NCI-H146 (cell line): ENCODE measurements at regions not wholly inside any gene's neighbourhood (a gene's known extent, or its start where the extent isn't known, plus 50 kb on each side); places are given as distances from the start of the nearest gene placed in this dataset.
"Not testable (repeated sequence)": the region's sequence is repeated elsewhere in the genome, so short reads cannot be mapped to it uniquely, and the experiment has no call there.

ENCODE experiments used
- DNase-seq: peaks from one replicate; lab custom pipeline; 2025; lab: John Stamatoyannopoulos, UW

- no peak for DNase-seq
Observed at GRCh38 chr5:1748271-1748670, 51.4 kb downstream of the MRPL36 start.

GRCh38 chr5:1747803-1748085, 51.9 kb downstream of the MRPL36 start:
- DNase-seq = no peak

DNA sequence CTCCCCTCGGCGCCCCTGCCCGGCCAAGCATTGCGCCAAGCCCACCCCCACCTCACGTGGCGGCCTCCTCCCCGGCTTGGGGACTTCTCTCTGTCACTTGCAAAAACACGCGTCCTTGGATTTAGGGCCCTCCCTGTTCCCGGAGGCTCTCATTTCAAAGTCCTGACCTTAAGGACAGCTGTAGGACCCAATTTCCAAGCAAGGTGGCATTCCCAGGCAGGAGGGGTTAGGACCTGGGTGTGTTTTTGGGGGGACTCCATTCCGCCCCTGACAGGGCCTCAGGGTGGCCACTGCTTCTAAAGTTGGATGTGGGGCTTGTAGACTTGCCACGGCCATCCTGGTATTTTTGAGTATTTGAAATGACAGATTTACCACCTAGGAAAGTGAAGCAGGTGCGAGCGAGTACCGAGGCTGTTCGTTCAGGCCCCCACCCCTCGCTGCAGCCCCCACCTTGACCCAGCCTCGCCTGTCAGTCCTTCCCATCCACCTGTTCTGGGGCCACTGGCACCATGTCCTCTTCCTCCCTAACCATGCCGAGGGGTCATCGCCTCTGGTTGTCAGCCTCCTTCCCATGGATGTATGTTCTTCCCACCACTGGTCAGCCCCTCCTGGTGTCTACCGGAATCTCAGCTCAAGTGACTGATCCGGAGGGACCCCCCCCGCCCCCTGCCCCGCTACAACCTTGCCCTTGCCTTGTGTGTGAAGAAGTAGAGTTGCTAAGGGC, 52.4 kb downstream of the MRPL36 start:
- DNase-seq = no peak

GRCh38 chr5:1746371-1747078, 53.1 kb downstream of the MRPL36 start:
- DNase-seq = no peak

GRCh38 chr5:1745796-1746370, 53.8 kb downstream of the MRPL36 start:
- DNase-seq = no peak

DNA sequence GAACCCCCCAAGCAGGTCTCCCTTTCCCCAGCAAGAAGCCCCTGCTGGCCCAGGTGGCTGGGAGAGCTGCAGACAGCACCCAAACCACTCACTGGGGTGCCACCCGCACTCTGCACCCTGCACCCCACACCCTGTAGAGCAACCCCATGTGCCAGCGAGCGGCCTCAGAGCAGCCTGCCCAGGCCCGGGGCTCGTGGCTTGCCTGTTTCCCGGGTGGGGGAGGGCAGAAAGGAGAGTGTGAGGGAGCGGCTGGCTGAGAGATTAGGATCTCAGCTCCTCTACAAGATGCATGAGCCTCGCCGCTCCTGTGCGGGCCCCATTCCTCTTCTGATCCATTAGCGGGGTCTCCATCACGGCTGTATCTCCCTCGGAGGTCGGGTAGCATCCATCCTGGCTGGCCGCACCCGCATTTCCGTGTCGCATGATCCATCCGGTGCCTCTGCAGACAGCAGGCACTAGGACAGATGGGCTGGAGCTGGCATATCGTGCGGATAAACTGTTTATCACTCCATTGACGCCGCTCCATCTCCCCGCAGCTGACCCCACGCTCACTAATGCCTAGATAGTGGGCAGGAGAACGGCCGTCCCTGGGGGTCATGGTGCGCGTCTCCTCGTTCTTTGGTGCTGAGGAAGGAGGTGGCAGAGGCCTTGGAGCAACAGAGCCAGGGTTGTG, 54.4 kb downstream of the MRPL36 start:
- no peak for DNase-seq

GRCh38 chr5:1744393-1745122, 55.1 kb downstream of the MRPL36 start:
- DNase-seq = no peak

GRCh38 chr5:1743769-1744085, 55.9 kb downstream of the MRPL36 start:
- no peak for DNase-seq

DNA sequence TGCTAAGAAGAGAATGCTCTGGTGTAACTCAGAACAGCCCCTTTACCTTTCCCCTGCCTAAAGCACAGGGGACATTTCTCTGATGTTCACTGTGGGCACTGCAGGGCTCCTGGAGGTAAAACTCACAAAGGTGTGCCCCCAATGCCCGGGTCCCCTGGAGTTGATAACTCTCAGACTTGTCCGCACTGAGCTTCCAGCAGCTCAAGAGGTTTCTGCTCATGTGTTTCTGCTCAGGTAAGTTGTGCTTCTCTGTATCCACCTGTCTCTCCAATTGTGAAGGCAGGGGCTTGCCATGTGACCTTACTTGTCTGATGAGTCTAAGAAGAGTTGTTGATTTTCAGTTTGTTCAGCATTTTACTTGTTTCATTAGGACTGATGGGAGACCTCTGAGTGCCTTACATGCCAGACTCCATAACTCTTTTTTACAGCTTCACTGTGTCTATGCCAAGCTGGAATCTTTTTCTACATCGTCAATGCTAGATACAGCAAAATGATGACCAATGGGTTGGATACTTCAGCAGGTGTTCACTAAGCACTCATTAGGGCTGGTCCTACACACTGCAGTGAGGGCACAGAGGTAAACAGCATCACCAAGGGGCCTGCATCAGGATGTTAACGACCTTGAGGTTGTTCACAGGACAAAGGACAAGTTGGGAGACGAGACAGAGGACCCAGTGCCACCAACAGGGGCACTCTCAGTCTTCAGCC, 56.4 kb downstream of the MRPL36 start:
- no peak for DNase-seq

DNA sequence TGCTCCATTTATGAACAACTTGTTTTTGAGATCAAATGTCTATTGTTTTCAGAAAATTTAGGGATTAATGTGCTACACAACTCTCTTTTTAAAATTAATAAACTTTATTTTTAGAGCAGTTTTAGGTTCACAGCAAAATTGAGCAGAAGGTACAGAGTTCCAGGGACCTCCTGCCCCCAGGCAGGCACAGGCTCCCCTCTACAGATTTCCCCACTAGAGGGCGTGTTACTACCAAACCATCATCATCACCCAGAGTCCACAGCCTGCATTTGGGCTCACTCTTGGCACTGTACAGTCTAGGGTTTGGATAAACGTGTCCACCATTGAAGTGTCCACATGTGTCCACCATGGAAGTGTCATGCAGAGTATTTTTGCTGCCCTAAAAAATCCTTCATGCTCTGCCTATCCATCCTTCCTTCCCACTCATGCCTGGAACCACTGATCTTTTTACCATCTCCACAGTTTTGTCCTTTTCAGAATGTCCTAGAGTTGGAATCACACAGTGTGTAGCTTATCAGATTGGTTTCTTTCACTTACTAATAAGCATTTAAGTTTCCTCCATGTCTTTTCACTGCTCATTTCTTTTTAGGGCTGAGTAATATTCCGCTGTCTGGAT, 61.7 kb downstream of the MRPL36 start:
- DNase-seq = no peak

DNA sequence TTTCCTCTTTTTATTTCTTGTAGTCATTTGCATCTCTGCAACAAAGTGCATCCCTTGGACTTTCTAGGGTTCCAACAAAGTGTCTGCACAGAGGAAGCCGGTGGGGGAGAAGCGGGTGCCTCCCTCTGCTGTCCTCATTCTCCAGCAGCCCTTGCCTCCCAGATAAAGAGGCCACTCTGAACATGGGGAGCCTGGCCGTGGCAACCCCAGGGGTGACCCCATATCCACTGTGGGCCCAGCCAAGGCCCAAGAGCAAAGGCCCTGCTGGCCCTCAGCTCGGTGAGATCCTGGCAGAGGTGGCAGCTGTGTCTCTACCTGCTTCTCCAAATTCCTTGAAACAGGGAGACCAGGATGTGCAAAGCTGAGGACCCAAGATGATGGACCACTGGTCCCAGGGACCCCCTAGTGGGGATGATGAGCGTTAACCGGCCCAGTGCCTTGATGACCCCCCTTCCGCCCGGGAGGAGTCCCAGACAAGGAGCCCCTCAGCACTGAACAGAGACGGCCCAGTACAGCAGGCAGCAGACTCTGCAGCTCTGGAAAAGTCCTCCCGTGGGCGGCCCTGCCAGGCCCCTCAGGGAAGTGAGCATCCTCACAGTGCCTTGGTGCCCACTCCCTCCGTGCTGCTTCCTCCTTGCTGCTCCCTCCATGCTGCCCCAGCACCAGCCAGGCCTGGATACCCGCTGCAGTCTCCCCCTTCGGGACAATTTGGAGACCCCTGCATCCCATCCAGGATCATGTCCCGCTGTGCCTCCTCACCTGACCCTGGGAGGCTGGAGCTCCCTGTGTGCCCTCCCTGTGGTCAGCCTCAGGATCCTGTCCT, 62.5 kb downstream of the MRPL36 start:
- no peak for DNase-seq

GRCh38 chr5:1736065-1736464, 63.6 kb downstream of the MRPL36 start:
- no peak for DNase-seq

DNA sequence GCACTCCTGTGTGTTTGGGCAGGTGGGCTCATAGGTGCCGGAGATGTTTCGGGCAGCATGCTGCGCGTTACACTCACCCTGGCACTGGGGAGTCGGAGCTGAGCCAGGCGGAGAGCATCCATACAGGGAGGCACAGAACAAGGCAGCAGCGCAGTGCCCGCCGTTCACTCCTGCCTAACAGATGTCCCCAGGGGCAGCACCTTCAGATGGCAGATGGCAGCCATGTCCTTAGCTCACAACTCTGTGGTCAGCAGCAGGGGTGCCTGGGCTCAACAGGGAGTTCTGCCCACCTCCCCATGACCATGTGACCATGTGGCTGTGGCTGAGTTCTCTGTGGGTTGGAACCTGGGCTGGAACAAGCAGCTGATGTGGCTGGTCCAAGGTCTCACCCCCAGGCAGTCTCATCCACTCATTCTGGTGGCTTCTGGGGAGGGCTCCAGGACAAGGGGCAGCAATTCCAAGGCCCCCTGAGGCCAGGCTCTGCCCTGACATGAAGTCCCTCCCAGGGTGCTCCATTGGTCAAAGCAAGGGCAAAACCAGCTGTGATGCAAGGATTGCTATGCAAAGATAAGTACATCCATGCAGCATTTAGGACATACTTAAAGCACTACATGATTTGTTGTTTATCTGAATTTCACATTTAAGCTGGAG, 64.2 kb downstream of the MRPL36 start:
- no peak for DNase-seq

GRCh38 chr5:1734908-1735289, 64.7 kb downstream of the MRPL36 start:
- DNase-seq = no peak

GRCh38 chr5:1734271-1734907, 65.2 kb downstream of the MRPL36 start:
- DNase-seq = no peak

DNA sequence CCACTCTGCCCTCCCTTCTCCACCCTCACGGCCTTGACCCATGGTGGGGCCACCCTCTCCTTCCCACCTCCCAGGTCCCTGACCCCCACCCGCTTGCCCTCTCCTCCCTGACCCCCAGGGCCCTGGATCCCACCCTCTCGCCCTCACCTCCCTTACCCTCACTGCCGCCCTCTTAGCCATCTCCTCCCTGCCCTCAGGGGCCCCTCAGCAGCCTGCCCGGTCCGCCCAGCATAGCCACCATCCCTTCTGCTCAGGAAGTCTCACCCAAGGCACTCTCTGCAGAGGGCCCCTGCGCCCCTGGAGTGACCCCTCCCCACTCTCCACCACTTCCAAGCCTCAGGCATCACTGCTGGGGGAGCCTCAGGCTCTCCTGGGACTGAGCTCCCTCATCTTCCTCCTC, 66.3 kb downstream of the MRPL36 start:
- DNase-seq = no peak

DNA sequence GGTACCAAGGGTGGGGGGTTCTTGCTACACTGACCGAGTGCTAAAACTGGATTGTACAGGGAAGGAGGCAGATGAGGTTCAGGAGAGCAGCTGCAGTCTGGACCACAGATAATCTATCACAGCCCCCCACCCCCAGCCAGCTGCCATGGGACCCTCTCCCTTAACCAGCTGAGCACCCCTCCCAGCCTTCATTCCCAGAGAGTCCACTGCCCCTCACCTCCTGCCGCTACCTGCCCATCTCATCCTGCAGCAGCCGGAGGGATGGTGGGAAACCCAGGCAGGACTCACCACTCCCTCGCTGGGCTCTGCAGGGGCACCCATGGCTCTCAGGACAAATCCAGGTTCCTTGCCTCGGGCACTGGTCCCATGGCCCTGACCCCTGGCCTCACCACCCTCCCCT, 66.7 kb downstream of the MRPL36 start:
- DNase-seq = no peak

GRCh38 chr5:1732238-1732941, 67.2 kb downstream of the MRPL36 start:
- DNase-seq = no peak

GRCh38 chr5:1731855-1732237, 67.8 kb downstream of the MRPL36 start:
- not testable (repeated sequence) for DNase-seq
